Activated CD8-positive, alpha-beta memory T cell treated with anti-CD3 and anti-CD28 coated beads for 4 hours (primary cell): ENCODE measurements at regions not wholly inside any gene's neighbourhood (a gene's known extent, or its start where the extent isn't known, plus 50 kb on each side); places are given as distances from the start of the nearest gene placed in this dataset.

Source experiments
- DNase-seq, 2 donors: peaks; one replicate each; pipeline ENCODE4 v3.0.0-alpha.2; 2020; ENCODE audit warnings: low read depth in 2 of 2

- DNase-seq: no peak
Measured at GRCh38 chr17:51487947-51488346, 227.6 kb downstream of the UTP18 start.

GRCh38 chr17:51491416-51491815 is 231.1 kb downstream of the UTP18 start:
- no peak for DNase-seq

- DNase-seq: no peak
Measured at GRCh38 chr17:51493206-51493605, 232.9 kb downstream of the UTP18 start.

GRCh38 chr17:51496378-51496777 is 236.0 kb downstream of the UTP18 start:
- no peak for DNase-seq

- no peak for DNase-seq
Measured at GRCh38 chr17:51499897-51500296, 239.6 kb downstream of the UTP18 start.

- no peak for DNase-seq
Measured at GRCh38 chr17:51500454-51500853, 240.1 kb downstream of the UTP18 start.

- no peak for DNase-seq
Measured at GRCh38 chr17:51505450-51505849, 245.1 kb downstream of the UTP18 start.

- no peak for DNase-seq
Measured at GRCh38 chr17:51507444-51507843, 247.1 kb downstream of the UTP18 start.

GRCh38 chr17:51508048-51508447 is 247.7 kb downstream of the UTP18 start:
- DNase-seq: no peak

- no peak for DNase-seq
Measured at GRCh38 chr17:51510940-51511339, 250.6 kb downstream of the UTP18 start.

GRCh38 chr17:51512220-51512907 is 252.0 kb downstream of the UTP18 start:
- DNase-seq: no peak

- DNase-seq: no peak
Measured at GRCh38 chr17:51516924-51517323, 256.6 kb downstream of the UTP18 start.

GRCh38 chr17:51524524-51524923 is 264.2 kb downstream of the UTP18 start:
- DNase-seq: no peak

- DNase-seq: no peak
Measured at GRCh38 chr17:51526507-51526906, 266.2 kb downstream of the UTP18 start.

GRCh38 chr17:51527225-51527982 is 267.1 kb downstream of the UTP18 start:
- no peak for DNase-seq

- DNase-seq: no peak
Measured at GRCh38 chr17:51528111-51528510, 267.8 kb downstream of the UTP18 start.

- DNase-seq: no peak
Measured at GRCh38 chr17:51533219-51533618, 272.9 kb downstream of the UTP18 start.

- DNase-seq: no peak
Measured at GRCh38 chr17:51533821-51534220, 273.5 kb downstream of the UTP18 start.

GRCh38 chr17:51536627-51537026 is 276.3 kb downstream of the UTP18 start:
- no peak for DNase-seq

- DNase-seq: no peak
Measured at GRCh38 chr17:51537996-51538550, 277.7 kb downstream of the UTP18 start.

GRCh38 chr17:51540151-51540550 is 279.8 kb downstream of the UTP18 start:
- DNase-seq: no peak

- DNase-seq: no peak
Measured at GRCh38 chr17:51541215-51541614, 280.9 kb downstream of the UTP18 start.

- DNase-seq: no peak
Measured at GRCh38 chr17:51546114-51546513, 285.8 kb downstream of the UTP18 start.
